ENCODE measurements at regions not wholly inside any gene's neighbourhood (a gene's known extent, or its start where the extent isn't known, plus 50 kb on each side); places are given as distances from the start of the nearest gene placed in this dataset.

- DNase-seq (ENCODE audit: low read depth) (peak; percentile 43), FAIRE-seq (no peak)
- no peak overlapping the region for H3K4me3 ChIP-seq (ENCODE audit: low read depth, low read length)
- TF ChIP-seq CTCF (IDR thresholded peaks at IDR 0.05; ENCODE audit: insufficient read depth, low read length, severe bottlenecking) = no peak
- H3K27me3 ChIP-seq (ENCODE audit: control insufficient read depth, insufficient read depth, low read length) = no peaks in the 10 kb centered on the region
- H3K36me3 ChIP-seq (ENCODE audit: control insufficient read depth, insufficient read depth, low read length) = no peaks in the 10 kb centered on the region
Measured at GRCh38 chr2:146853741-146854444, 990.9 kb upstream of the ACVR2A start.

GRCh38 chr2:146852661-146853060 lies 992.2 kb upstream of the ACVR2A start:
- Histone ChIP-seq H3K36me3 (ENCODE audit: control insufficient read depth, insufficient read depth, low read length) (no peaks in the 10 kb centered on the region), H3K4me3 (ENCODE audit: low read depth, low read length) (no peak overlapping the region), H3K27me3 (ENCODE audit: control insufficient read depth, insufficient read depth, low read length) (no peaks in the 10 kb centered on the region)
- FAIRE-seq (no peak), DNase-seq (ENCODE audit: low read depth) (no peak)
- TF ChIP-seq CTCF (IDR thresholded peaks at IDR 0.05; ENCODE audit: insufficient read depth, low read length, severe bottlenecking) = no peak

GRCh38 chr2:146850746-146851145 lies 994.1 kb upstream of the ACVR2A start:
- Histone ChIP-seq H3K27me3 (ENCODE audit: control insufficient read depth, insufficient read depth, low read length) (no peaks in the 10 kb centered on the region), H3K36me3 (ENCODE audit: control insufficient read depth, insufficient read depth, low read length) (no peaks in the 10 kb centered on the region), H3K4me3 (ENCODE audit: low read depth, low read length) (no peak overlapping the region)
- DNase-seq (ENCODE audit: low read depth) (no peak), FAIRE-seq (no peak)
- no peak for TF ChIP-seq CTCF (IDR thresholded peaks at IDR 0.05; ENCODE audit: insufficient read depth, low read length, severe bottlenecking)

GRCh38 chr2:146847846-146848245 lies 997.0 kb upstream of the ACVR2A start:
- no peak for TF ChIP-seq CTCF (IDR thresholded peaks at IDR 0.05; ENCODE audit: insufficient read depth, low read length, severe bottlenecking)
- no peak for FAIRE-seq
- no peak for DNase-seq (ENCODE audit: low read depth)
- no peak overlapping the region for H3K4me3 ChIP-seq (ENCODE audit: low read depth, low read length)
- no peaks in the 10 kb centered on the region for H3K36me3 ChIP-seq (ENCODE audit: control insufficient read depth, insufficient read depth, low read length)
- H3K27me3 ChIP-seq (ENCODE audit: control insufficient read depth, insufficient read depth, low read length) = no peaks in the 10 kb centered on the region

GRCh38 chr2:146844226-146844990 lies 1000.4 kb upstream of the ACVR2A start:
- peak; percentile 79 for DNase-seq (ENCODE audit: low read depth)
- H3K36me3 ChIP-seq (ENCODE audit: control insufficient read depth, insufficient read depth, low read length) = no peaks in the 10 kb centered on the region
- no peak for FAIRE-seq
- H3K4me3 ChIP-seq (ENCODE audit: low read depth, low read length) = no peak overlapping the region
- no peak for TF ChIP-seq CTCF (IDR thresholded peaks at IDR 0.05; ENCODE audit: insufficient read depth, low read length, severe bottlenecking)
- no peaks in the 10 kb centered on the region for H3K27me3 ChIP-seq (ENCODE audit: control insufficient read depth, insufficient read depth, low read length)

Measured in bronchial epithelial cell (primary cell).